Endodermal cell (in vitro differentiated cells): ENCODE measurements at regions not wholly inside any gene's neighbourhood (a gene's known extent, or its start where the extent isn't known, plus 50 kb on each side); places are given as distances from the start of the nearest gene placed in this dataset.

ENCODE experiments used
- DNase-seq: peaks from one replicate; pipeline ENCODE4 v3.0.0-alpha.2; 2017
- H3K27ac ChIP-seq: 2 replicates; pipeline ENCODE4 v1.5.1; 2013; ENCODE audit warnings: mild to moderate bottlenecking, low read depth, low read length, moderate library complexity
- H3K27me3 ChIP-seq: 2 replicates; pipeline ENCODE4 v1.6.1; 2013; ENCODE audit warnings: mild to moderate bottlenecking, low read length, moderate library complexity; ENCODE audit not compliant: insufficient read depth, control insufficient read depth, poor library complexity, severe bottlenecking
- H3K36me3 ChIP-seq: 2 replicates; pipeline ENCODE4 v1.7.0; 2013; ENCODE audit warnings: mild to moderate bottlenecking, low read length, moderate library complexity; ENCODE audit not compliant: control insufficient read depth, insufficient read depth
- H3K4me1 ChIP-seq: one replicate; pipeline ENCODE4 v1.7.0; 2013; ENCODE audit warnings: low read length; ENCODE audit not compliant: control insufficient read depth, insufficient read depth
- H3K4me3 ChIP-seq: 2 replicates; pipeline ENCODE4 v1.5.1; 2013; ENCODE audit warnings: mild to moderate bottlenecking, low read length, moderate library complexity
- H3K9ac ChIP-seq: 2 replicates; pipeline ENCODE4 v1.6.1; 2013; ENCODE audit warnings: mild to moderate bottlenecking, low read length, moderate library complexity; ENCODE audit not compliant: poor library complexity, severe bottlenecking; ENCODE audit errors: extremely low read depth
- H3K9me3 ChIP-seq: 2 replicates; pipeline ENCODE4 v1.6.1; 2013; ENCODE audit warnings: mild to moderate bottlenecking, low read length, moderate library complexity; ENCODE audit not compliant: control insufficient read depth
- H3K27ac Mint-ChIP-seq: 2 replicates; pipeline ENCODE4 v1.8.0; 2020; ENCODE audit warnings: mixed read lengths
- H3K27me3 Mint-ChIP-seq: 2 replicates; pipeline ENCODE4 v1.8.0; 2021; ENCODE audit warnings: mild to moderate bottlenecking, mixed read lengths; ENCODE audit not compliant: insufficient read depth
- H3K36me3 Mint-ChIP-seq: 2 replicates; pipeline ENCODE4 v1.8.0; 2020; ENCODE audit warnings: low read depth, mixed read lengths
- H3K4me1 Mint-ChIP-seq: 2 replicates; pipeline ENCODE4 v1.8.0; 2020; ENCODE audit warnings: mixed read lengths
- H3K4me3 Mint-ChIP-seq: 2 replicates; pipeline ENCODE4 v1.8.0; 2020; ENCODE audit warnings: mild to moderate bottlenecking, moderate library complexity, mixed read lengths
- H3K9me3 Mint-ChIP-seq: 2 replicates; pipeline ENCODE4 v1.8.0; 2020; ENCODE audit warnings: mild to moderate bottlenecking, mixed read lengths
- CTCF ChIP-seq: fragments of 200-600 bp; sonication (generic); conservative IDR thresholded peaks from 2 replicates; pipeline ENCODE4 v1.5.0; 2021; ENCODE audit warnings: antibody characterized with exemption, mild to moderate bottlenecking
- WGBS, 2 experiments: methylation state at CpG; one replicate each; pipeline versions ENCODE4 v1.1.5 to v1.1.7; 2013; ENCODE audit warnings: missing lambda C conversion rate in 2 of 2, mixed read lengths in 1 of 2; ENCODE audit not compliant: insufficient coverage in 1 of 2, insufficient read length in 1 of 2; 5-methylcytosine and 5-hydroxymethylcytosine counted together

GRCh38 chrX:145533534-145533933, 284.1 kb upstream of the SLITRK2 start:
- Histone ChIP-seq H3K27me3 (no peaks in the 10 kb centered on the region), H3K9me3 (peaks cover 24% of the 10 kb centered on the region), H3K9ac (no peak overlapping the region), H3K4me1 (no peaks in the 10 kb centered on the region), H3K36me3 (no peaks in the 10 kb centered on the region), H3K27ac (no peak overlapping the region), H3K4me3 (no peak overlapping the region)
- H3K36me3 Mint-ChIP-seq, result no peaks in the 10 kb centered on the region
- DNase-seq, result no peak
- H3K4me1 Mint-ChIP-seq, result no peaks in the 10 kb centered on the region
- no peak overlapping the region for H3K27ac Mint-ChIP-seq
- H3K4me3 Mint-ChIP-seq, result no peak overlapping the region
- H3K9me3 Mint-ChIP-seq, result peaks cover 55% of the 10 kb centered on the region
- TF ChIP-seq CTCF, result no peak
- 92% methylated on average over 3 of the region's 3 CpGs; no CpG with 5 or more reads in 1 of the 2 experiments for WGBS, 2 experiments
- H3K27me3 Mint-ChIP-seq, result no peaks in the 10 kb centered on the region

GRCh38 chrX:145549496-145549895, 268.1 kb upstream of the SLITRK2 start:
- Histone ChIP-seq H3K9ac (no peak overlapping the region), H3K4me3 (no peak overlapping the region), H3K27ac (no peak overlapping the region), H3K9me3 (peaks cover 23% of the 10 kb centered on the region), H3K4me1 (no peaks in the 10 kb centered on the region), H3K36me3 (no peaks in the 10 kb centered on the region), H3K27me3 (no peaks in the 10 kb centered on the region)
- Mint-ChIP-seq H3K9me3 (peaks cover 34% of the 10 kb centered on the region), H3K27me3 (no peaks in the 10 kb centered on the region), H3K4me3 (no peak overlapping the region), H3K4me1 (no peaks in the 10 kb centered on the region), H3K36me3 (no peaks in the 10 kb centered on the region), H3K27ac (no peak overlapping the region)
- DNase-seq, result no peak
- 20 to 81% methylated on average over 2 to 3 of the region's 3 CpGs for WGBS, 2 experiments
- TF ChIP-seq CTCF, result no peak

GRCh38 chrX:145552643-145553042, 265.0 kb upstream of the SLITRK2 start:
- Mint-ChIP-seq H3K27me3 (no peaks in the 10 kb centered on the region), H3K27ac (no peak overlapping the region), H3K4me1 (no peaks in the 10 kb centered on the region), H3K4me3 (no peak overlapping the region), H3K36me3 (no peaks in the 10 kb centered on the region), H3K9me3 (peaks cover 35% of the 10 kb centered on the region)
- no CpG with 5 or more reads among the region's 1 CpG for WGBS, 2 experiments
- Histone ChIP-seq H3K9me3 (peaks cover 42% of the 10 kb centered on the region), H3K27me3 (no peaks in the 10 kb centered on the region), H3K9ac (no peak overlapping the region), H3K4me3 (no peak overlapping the region), H3K36me3 (no peaks in the 10 kb centered on the region), H3K27ac (no peak overlapping the region), H3K4me1 (no peaks in the 10 kb centered on the region)
- DNase-seq, result no peak
- TF ChIP-seq CTCF, result peak; percentile 65
